GM12874 (cell line): ENCODE measurements at regions not wholly inside any gene's neighbourhood (a gene's known extent, or its start where the extent isn't known, plus 50 kb on each side); places are given as distances from the start of the nearest gene placed in this dataset.

Experiments
- TF ChIP-seq, protein P1 (sequence below): IDR thresholded peaks from 2 replicates; pipeline ENCODE4 v1.5.1; 2011; ENCODE audit warnings: low read depth, mild to moderate bottlenecking, control low read depth, low read length, moderate library complexity; ENCODE audit not compliant: insufficient read depth

DNA sequence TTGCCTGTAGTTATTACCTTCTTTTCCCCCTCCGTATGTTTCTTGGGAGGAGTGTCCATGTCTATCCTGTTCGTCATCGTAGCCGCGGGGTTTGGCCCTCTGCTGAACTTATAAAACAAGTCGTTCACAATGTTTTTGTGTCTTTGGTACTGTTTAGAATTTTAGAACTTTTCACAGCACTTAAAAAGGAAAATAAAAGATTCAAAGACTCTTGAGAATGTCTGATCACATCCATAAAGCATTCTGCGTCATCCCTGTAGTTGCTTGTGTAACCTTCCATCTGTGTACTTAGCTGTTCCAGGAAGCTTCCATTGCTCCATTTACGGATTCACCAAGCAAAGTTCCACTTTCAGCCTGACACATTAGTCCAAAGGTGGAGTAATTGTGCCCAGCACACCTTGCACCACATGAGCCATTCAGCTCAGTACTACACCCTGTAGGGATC, 677.1 kb upstream of the NR2F2 start:
- TF ChIP-seq, protein P1, sequence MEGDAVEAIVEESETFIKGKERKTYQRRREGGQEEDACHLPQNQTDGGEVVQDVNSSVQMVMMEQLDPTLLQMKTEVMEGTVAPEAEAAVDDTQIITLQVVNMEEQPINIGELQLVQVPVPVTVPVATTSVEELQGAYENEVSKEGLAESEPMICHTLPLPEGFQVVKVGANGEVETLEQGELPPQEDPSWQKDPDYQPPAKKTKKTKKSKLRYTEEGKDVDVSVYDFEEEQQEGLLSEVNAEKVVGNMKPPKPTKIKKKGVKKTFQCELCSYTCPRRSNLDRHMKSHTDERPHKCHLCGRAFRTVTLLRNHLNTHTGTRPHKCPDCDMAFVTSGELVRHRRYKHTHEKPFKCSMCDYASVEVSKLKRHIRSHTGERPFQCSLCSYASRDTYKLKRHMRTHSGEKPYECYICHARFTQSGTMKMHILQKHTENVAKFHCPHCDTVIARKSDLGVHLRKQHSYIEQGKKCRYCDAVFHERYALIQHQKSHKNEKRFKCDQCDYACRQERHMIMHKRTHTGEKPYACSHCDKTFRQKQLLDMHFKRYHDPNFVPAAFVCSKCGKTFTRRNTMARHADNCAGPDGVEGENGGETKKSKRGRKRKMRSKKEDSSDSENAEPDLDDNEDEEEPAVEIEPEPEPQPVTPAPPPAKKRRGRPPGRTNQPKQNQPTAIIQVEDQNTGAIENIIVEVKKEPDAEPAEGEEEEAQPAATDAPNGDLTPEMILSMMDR, result no peak

GRCh38 chr15:95655089-95655607, 675.4 kb upstream of the NR2F2 start:
- TF ChIP-seq, protein P1, result no peak

- TF ChIP-seq, protein P1, result no peak
Observed at GRCh38 chr15:95656595-95656994, 673.9 kb upstream of the NR2F2 start.

DNA sequence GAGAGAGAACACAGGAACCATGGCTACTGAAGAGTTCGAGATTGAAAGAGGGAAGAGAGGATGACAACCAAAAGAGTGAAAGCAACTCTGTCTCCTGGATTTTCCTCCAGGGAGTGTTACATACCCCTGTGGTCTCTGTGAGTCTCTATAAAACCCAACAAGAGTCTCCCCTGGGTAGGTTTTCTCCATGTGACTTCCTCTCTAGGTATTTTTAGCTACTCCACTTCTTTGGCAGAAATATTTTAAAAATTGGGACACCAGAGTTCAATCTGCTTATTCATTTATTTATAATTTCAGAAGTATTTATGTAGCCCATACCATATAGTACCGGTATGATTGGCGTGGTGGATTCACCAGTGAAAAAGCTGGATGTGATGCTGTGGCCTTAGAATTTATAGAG, 671.7 kb upstream of the NR2F2 start:
- TF ChIP-seq, protein P1, result no peak

DNA sequence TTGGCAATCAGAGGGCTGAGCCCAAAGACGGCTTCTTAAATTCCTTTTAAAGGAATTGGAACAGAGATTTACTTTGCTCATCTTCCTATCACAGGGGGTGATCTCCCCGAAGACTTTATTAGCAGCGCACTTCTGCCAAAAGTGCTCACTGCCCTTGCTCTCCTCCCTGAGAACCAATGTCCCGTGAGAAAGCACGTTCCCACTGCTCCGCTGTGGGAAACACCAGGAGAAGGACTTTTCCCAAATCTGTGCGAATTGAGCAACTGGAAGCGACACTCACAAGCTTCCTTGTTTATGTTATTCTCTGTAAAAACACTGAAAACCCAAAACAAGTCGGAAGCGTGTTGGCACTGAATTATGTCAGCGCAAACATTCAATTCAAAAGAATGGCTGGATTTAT, 670.8 kb upstream of the NR2F2 start:
- TF ChIP-seq, protein P1, result no peak

DNA sequence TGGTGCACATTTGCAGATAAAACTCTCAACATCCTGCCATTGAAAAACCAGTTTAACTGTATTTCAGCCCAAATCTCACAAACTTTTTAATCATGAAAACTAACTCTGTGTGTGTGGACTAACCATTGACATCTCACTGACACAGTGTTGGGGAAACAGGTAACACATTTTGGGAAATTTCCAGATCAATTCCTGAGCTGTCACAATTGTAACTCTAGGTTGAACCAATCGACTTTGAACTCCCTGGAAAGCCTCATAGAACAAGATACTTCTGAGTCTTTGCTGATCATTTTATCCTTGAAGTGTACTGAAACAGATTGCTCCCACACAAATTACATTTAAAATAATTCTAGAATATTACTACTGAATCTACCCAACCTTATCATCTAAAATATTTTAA, 667.9 kb upstream of the NR2F2 start:
- TF ChIP-seq, protein P1, result no peak

DNA sequence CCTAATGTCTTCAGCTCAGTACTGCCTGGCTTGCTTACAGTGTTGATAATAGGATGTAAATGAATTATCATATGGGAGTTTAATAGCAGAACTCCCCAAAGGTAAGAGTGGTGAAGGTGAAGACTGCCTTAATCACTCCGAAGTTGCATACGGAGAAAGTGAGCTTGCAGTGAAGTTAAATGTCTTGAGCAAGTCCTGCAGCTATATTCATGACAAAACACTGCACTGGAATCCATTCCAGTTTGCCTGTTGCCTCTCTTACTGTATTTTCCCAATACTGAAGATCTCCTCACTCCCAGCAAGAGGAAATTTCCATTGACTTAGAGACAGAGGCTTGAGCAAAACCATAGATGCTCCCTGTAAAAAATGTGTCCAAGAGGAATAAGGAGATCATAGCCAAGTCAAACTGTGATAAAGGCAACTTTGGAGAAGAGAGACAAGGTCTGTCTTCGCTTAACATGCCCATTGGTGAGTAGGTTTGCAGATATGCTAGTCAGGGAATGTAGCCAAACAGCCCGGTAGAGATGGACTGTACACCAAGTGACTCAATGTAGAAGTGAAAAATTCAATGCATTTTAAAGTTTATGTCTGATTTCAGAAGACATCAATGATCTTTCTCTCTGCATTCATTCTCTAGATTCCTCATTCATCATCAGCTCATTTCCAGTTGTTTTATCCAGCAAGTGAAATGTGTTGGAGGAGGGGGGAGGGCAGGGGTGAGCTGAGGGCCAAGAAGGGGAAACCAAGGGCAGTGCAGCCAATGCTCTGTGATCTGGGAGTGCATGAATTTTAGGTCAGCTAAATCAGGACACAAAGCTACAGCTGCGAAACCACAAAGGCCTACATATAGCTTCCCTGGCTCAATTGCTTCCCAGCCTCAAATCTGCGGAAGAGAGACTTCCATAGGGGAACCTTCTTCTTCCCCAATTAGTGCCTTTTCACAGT, 667.1 kb upstream of the NR2F2 start:
- TF ChIP-seq, protein P1, result no peak
